ENCODE measurements at regions not wholly inside any gene's neighbourhood (a gene's known extent, or its start where the extent isn't known, plus 50 kb on each side); places are given as distances from the start of the nearest gene placed in this dataset.

GRCh38 chr11:95563173-95563572 is 226.4 kb downstream of the FAM76B start:
- TF ChIP-seq CTCF (IDR thresholded peaks at IDR 0.05) (no peak), POLR2A (IDR thresholded peaks at IDR 0.05) (no peak), EP300 (IDR thresholded peaks at IDR 0.05) (no peak)
